ENCODE measurements at regions not wholly inside any gene's neighbourhood (a gene's known extent, or its start where the extent isn't known, plus 50 kb on each side); places are given as distances from the start of the nearest gene placed in this dataset.

DNA sequence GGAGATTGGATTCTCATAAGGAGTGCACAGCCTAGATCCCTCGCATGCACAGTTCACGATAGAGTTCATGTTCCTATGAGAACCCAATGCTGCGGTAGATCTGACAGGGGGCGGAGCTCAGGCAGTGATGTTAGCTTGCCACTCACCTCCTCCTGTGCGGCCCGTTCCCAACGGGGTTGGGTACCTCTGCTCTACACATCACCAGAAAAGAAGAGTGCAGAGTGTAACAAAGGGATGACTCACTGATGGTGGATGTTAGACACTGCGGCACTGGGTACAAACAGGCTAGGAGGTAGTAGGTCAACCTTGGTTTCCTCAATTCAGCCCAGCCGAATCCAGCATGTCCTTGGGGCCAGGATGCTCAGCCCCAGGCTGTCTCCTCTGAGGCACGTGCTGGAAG is 66.8 kb upstream of the CHST15 start:
- H3K4me3 Mint-ChIP-seq: no peak overlapping the region

GRCh38 chr10:124159153-124159552 is 65.8 kb upstream of the CHST15 start:
- ATAC-seq (no peak), DNase-seq (no peak)
- Histone ChIP-seq H3K9me3 (ENCODE audit: control insufficient read depth, insufficient read depth, low read length) (no peaks in the 10 kb centered on the region), H3K27ac (ENCODE audit: low read length) (no peak overlapping the region), H3K4me3 (ENCODE audit: low read length) (no peak overlapping the region), H3K27me3 (ENCODE audit: control insufficient read depth, insufficient read depth, low read length) (no peaks in the 10 kb centered on the region), H3K4me1 (ENCODE audit: control insufficient read depth, insufficient read depth, low read length) (no peaks in the 10 kb centered on the region), H3K36me3 (ENCODE audit: control insufficient read depth, insufficient read depth, low read length) (no peaks in the 10 kb centered on the region)
- H3K27ac Mint-ChIP-seq: no peak overlapping the region
- no peak overlapping the region for H3K4me3 Mint-ChIP-seq
- WGBS (ENCODE audit: insufficient coverage): 75% methylated on average over 5 of the region's 5 CpGs
- peaks cover 0 to 10% of the 10 kb centered on the region in 2 donors for H3K4me1 Mint-ChIP-seq
- TF ChIP-seq, protein P1, sequence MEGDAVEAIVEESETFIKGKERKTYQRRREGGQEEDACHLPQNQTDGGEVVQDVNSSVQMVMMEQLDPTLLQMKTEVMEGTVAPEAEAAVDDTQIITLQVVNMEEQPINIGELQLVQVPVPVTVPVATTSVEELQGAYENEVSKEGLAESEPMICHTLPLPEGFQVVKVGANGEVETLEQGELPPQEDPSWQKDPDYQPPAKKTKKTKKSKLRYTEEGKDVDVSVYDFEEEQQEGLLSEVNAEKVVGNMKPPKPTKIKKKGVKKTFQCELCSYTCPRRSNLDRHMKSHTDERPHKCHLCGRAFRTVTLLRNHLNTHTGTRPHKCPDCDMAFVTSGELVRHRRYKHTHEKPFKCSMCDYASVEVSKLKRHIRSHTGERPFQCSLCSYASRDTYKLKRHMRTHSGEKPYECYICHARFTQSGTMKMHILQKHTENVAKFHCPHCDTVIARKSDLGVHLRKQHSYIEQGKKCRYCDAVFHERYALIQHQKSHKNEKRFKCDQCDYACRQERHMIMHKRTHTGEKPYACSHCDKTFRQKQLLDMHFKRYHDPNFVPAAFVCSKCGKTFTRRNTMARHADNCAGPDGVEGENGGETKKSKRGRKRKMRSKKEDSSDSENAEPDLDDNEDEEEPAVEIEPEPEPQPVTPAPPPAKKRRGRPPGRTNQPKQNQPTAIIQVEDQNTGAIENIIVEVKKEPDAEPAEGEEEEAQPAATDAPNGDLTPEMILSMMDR (IDR thresholded peaks at IDR 0.05): no peak
- no peaks in the 10 kb centered on the region for H3K36me3 Mint-ChIP-seq
- peaks cover 12 to 26% of the 10 kb centered on the region in 2 donors for H3K27me3 Mint-ChIP-seq (ENCODE audit: low read depth in 2 of 2)
- no peaks in the 10 kb centered on the region for H3K9me3 Mint-ChIP-seq
- intact Hi-C loops (cut with micrococcal nuclease): no loop called here

More for the DNA sequence above, 66.8 kb upstream of the CHST15 start:
- no peaks in the 10 kb centered on the region for H3K9me3 Mint-ChIP-seq
- H3K36me3 Mint-ChIP-seq: no peaks in the 10 kb centered on the region
- no peak overlapping the region for H3K27ac Mint-ChIP-seq
- no peaks in the 10 kb centered on the region for H3K9me3 ChIP-seq (ENCODE audit: control insufficient read depth, insufficient read depth, low read length)
- no peaks in the 10 kb centered on the region for H3K4me1 ChIP-seq (ENCODE audit: control insufficient read depth, insufficient read depth, low read length)
- DNase-seq: no peak
- TF ChIP-seq, protein P1 (IDR thresholded peaks at IDR 0.05): no peak
- no peak for ATAC-seq
- no peak overlapping the region for H3K4me3 ChIP-seq (ENCODE audit: low read length)
- peaks cover 0 to 10% of the 10 kb centered on the region in 2 donors for H3K4me1 Mint-ChIP-seq
- intact Hi-C loops (cut with micrococcal nuclease): no loop called here
- no peaks in the 10 kb centered on the region for H3K36me3 ChIP-seq (ENCODE audit: control insufficient read depth, insufficient read depth, low read length)
- H3K27me3 Mint-ChIP-seq (ENCODE audit: low read depth in 2 of 2): peaks cover 15 to 30% of the 10 kb centered on the region in 2 donors
- 84% methylated on average over 10 of the region's 10 CpGs for WGBS (ENCODE audit: insufficient coverage)
- no peak overlapping the region for H3K27ac ChIP-seq (ENCODE audit: low read length)
- no peaks in the 10 kb centered on the region for H3K27me3 ChIP-seq (ENCODE audit: control insufficient read depth, insufficient read depth, low read length)

DNA sequence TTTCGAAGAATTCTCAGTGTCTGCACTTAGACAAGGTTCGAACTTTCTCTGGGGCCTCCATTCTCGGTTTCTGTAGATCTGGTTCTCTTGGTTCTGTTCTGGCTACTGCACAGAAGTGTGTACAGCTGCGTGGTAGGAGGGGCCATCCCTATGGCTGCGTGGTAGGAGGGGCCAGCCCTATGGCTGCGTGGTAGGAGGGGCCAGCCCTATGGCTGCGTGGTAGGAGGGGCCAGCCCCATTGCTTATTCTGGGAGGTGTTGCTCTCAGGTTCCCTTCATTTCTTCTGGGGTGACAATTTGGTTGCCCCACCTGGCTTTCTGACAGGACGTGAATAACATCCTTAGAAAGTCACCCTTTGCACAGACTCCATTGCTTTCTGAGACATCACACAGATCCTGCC is 65.2 kb upstream of the CHST15 start:
- no peak overlapping the region for H3K4me3 ChIP-seq (ENCODE audit: low read length)
- WGBS (ENCODE audit: insufficient coverage): 77% methylated on average over 8 of the region's 8 CpGs
- Mint-ChIP-seq H3K27ac (no peak overlapping the region), H3K27me3 (ENCODE audit: low read depth in 2 of 2) (peaks cover 9 to 22% of the 10 kb centered on the region in 2 donors), H3K4me1 (peaks cover 0 to 10% of the 10 kb centered on the region in 2 donors), H3K9me3 (no peaks in the 10 kb centered on the region), H3K4me3 (no peak overlapping the region), H3K36me3 (no peaks in the 10 kb centered on the region)
- no peaks in the 10 kb centered on the region for H3K9me3 ChIP-seq (ENCODE audit: control insufficient read depth, insufficient read depth, low read length)
- no peak for ATAC-seq
- peaks cover 3% of the 10 kb centered on the region for H3K4me1 ChIP-seq (ENCODE audit: control insufficient read depth, insufficient read depth, low read length)
- DNase-seq: no peak
- H3K36me3 ChIP-seq (ENCODE audit: control insufficient read depth, insufficient read depth, low read length): no peaks in the 10 kb centered on the region
- TF ChIP-seq, protein P1 (IDR thresholded peaks at IDR 0.05): no peak
- no peaks in the 10 kb centered on the region for H3K27me3 ChIP-seq (ENCODE audit: control insufficient read depth, insufficient read depth, low read length)
- H3K27ac ChIP-seq (ENCODE audit: low read length): no peak overlapping the region
- intact Hi-C loops (cut with micrococcal nuclease): no loop called here

- H3K4me3 ChIP-seq (ENCODE audit: low read length): no peak overlapping the region
- no peaks in the 10 kb centered on the region for H3K36me3 ChIP-seq (ENCODE audit: control insufficient read depth, insufficient read depth, low read length)
- no peak overlapping the region for H3K27ac ChIP-seq (ENCODE audit: low read length)
- TF ChIP-seq, protein P1 (IDR thresholded peaks at IDR 0.05): no peak
- intact Hi-C loops (cut with micrococcal nuclease): no loop called here
- no peak for ATAC-seq
- Mint-ChIP-seq H3K4me1 (peaks cover 0 to 8% of the 10 kb centered on the region in 2 donors), H3K36me3 (no peaks in the 10 kb centered on the region), H3K27ac (no peak overlapping the region), H3K27me3 (ENCODE audit: low read depth in 2 of 2) (peaks cover 7 to 19% of the 10 kb centered on the region in 2 donors), H3K9me3 (no peaks in the 10 kb centered on the region), H3K4me3 (no peak overlapping the region)
- H3K27me3 ChIP-seq (ENCODE audit: control insufficient read depth, insufficient read depth, low read length): no peaks in the 10 kb centered on the region
- H3K4me1 ChIP-seq (ENCODE audit: control insufficient read depth, insufficient read depth, low read length): peaks cover 16% of the 10 kb centered on the region
- WGBS (ENCODE audit: insufficient coverage): 67% methylated on average over 4 of the region's 4 CpGs
- no peak for DNase-seq
- H3K9me3 ChIP-seq (ENCODE audit: control insufficient read depth, insufficient read depth, low read length): no peaks in the 10 kb centered on the region
These were observed 63.9 kb upstream of the CHST15 start for GRCh38 chr10:124157271-124157681.
